HEK293 (cell line): ENCODE measurements at regions not wholly inside any gene's neighbourhood (a gene's known extent, or its start where the extent isn't known, plus 50 kb on each side); places are given as distances from the start of the nearest gene placed in this dataset.
"Not testable (repeated sequence)": the region's sequence is repeated elsewhere in the genome, so short reads cannot be mapped to it uniquely, and the experiment has no call there.

ENCODE experiments used
- ZNF24 ChIP-seq: fragments of 450-650 bp; formaldehyde crosslinking; IDR thresholded peaks from 2 replicates; pipeline ENCODE4 v1.5.1; 2016; ENCODE audit warnings: missing biosample characterization, missing genetic modification characterization
- TF ChIP-seq, protein P1 (sequence below): fragments of 450-650 bp; formaldehyde crosslinking; IDR thresholded peaks from 2 replicates; pipeline ENCODE4 v1.5.1; 2016; ENCODE audit warnings: missing biosample characterization, missing genetic modification characterization

DNA sequence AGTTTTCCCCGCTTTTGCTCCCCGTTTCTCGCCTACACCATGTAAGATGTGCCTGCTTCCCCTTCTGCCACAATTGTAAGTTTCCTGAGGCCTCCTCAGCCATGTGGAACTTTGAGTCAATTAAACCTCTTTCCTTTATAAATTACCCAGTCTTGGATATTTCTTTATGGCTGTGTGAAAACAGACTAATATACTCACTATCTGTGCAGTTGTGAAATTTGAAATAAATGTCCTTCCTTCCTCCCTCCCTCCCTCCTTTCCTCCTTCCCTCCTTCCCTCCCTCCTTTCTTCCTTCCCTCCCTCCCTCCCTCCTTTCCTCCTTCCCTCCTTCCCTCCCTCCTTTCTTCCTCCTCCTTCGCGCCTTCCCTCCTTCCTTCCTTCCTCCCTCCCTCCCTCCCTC, 132.8 kb downstream of the RFPL4B start:
- not testable (repeated sequence) for TF ChIP-seq ZNF24 (tag by site-specific recombination)
- TF ChIP-seq, protein P1, sequence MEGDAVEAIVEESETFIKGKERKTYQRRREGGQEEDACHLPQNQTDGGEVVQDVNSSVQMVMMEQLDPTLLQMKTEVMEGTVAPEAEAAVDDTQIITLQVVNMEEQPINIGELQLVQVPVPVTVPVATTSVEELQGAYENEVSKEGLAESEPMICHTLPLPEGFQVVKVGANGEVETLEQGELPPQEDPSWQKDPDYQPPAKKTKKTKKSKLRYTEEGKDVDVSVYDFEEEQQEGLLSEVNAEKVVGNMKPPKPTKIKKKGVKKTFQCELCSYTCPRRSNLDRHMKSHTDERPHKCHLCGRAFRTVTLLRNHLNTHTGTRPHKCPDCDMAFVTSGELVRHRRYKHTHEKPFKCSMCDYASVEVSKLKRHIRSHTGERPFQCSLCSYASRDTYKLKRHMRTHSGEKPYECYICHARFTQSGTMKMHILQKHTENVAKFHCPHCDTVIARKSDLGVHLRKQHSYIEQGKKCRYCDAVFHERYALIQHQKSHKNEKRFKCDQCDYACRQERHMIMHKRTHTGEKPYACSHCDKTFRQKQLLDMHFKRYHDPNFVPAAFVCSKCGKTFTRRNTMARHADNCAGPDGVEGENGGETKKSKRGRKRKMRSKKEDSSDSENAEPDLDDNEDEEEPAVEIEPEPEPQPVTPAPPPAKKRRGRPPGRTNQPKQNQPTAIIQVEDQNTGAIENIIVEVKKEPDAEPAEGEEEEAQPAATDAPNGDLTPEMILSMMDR (tag by site-specific recombination): not testable (repeated sequence)
